HG03520 (cell line): ENCODE measurements at regions not wholly inside any gene's neighbourhood (a gene's known extent, or its start where the extent isn't known, plus 50 kb on each side); places are given as distances from the start of the nearest gene placed in this dataset.

Source experiments
- ATAC-seq: cut with Tn5 transposase; IDR thresholded peaks from one replicate; pipeline ENCODE4 v1.9.1; 2021; ENCODE audit warnings: mild to moderate bottlenecking, moderate library complexity; ENCODE audit not compliant: unreplicated experiment

GRCh38 chr2:234665304-234665703 lies 168.4 kb upstream of the ARL4C start:
- no peak for ATAC-seq

- no peak for ATAC-seq
Observed at GRCh38 chr2:234661849-234662248, 165.0 kb upstream of the ARL4C start.

DNA sequence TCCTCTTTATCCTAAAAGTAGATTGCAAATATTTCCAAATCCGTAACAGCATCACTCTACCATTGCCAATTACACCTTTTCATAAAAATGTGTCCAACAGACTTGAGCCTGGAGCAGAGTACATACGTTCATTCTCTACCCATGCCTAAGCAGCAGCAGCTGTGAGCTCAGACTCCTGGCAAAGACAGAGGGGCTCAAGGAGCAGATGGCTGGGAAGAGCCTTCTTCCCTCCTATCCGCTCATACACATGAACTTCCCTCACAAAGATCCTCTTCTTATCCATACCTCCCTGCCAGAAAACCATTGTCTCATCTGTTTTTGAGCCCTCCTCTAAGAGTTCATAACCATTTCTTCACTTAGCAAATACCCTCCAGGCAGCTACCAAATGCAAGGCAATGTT lies 164.3 kb upstream of the ARL4C start:
- ATAC-seq: no peak

DNA sequence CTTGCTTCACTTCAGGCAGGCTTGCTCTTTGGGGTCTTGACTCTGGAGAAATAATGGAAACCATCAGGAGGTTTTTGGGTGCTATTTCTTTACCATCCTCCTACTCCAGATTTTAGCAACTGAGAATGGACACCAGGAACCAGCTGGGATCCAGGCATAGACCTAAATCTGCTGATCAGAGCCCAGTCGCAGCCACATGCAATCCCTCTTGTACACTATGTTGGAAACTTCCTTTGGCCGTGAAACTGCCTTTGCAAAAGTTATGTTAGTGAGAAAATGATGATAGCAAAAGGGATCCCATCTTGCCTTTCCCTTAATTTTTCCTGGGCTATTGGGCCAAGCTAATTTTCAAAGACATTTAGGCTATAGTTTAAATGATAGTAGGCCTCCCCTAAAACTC lies 158.8 kb upstream of the ARL4C start:
- ATAC-seq: no peak

DNA sequence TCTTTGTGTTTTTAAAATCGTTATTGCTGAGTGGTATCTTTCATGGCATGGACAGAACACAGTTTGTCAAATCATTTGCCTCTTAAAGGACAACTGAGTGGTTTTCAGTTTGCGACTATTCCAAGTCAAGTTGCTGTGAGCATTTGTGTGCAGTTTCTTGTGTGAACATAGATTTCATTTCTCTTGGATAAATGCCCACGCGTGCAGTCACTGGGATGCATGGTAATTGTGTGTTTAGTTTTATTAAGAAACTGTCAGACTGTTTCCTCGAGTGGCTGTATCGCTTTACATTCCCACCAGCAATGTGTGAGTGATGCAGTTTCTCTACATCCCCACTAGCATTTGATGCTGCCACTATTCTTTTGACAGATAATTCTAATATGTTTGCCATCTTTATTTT lies 154.0 kb upstream of the ARL4C start:
- ATAC-seq: no peak

GRCh38 chr2:234649951-234650350 lies 153.1 kb upstream of the ARL4C start:
- no peak for ATAC-seq

DNA sequence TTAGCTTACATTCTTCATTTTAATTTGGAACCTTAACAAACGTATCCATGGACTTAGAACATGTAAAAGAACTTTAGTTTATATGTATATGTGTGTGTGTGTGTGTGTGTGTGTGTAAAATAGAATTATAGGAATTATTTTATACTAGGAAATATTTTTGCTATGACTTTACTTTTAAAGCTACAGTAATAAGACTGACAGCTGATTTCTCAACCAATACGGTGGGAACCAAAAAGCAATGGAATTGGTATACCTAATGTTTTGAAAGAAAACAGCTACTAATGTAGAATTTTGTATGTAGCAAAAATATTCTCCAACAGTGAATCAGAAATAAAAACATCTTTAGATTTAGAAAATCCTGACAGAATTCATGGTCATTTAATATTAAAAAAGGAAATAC lies 146.5 kb upstream of the ARL4C start:
- no peak for ATAC-seq

GRCh38 chr2:234641086-234641485 lies 144.2 kb upstream of the ARL4C start:
- no peak for ATAC-seq

- no peak for ATAC-seq
Observed at GRCh38 chr2:234640657-234641056, 143.8 kb upstream of the ARL4C start.

DNA sequence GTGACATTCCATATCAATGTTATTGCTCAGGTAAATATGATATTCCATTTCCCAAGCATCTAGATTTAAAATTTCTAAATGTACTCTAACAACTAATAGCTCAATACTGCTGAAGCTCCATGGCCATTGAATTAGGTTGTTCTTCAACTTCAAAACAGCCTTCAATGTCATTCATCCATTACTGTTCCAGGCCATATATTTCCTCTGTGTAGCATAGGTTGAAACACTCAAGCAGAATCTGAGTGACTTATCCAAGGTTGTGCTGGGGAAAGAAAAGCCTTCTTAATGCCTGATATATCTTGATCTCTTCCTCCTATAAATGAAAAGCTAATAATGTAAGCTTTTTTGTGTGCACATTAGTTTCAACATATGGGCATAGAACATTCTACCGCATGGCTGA lies 142.1 kb upstream of the ARL4C start:
- no peak for ATAC-seq

- ATAC-seq: no peak
Observed at GRCh38 chr2:234635284-234635683, 138.4 kb upstream of the ARL4C start.

- ATAC-seq: no peak
Observed at GRCh38 chr2:234633581-234634230, 136.8 kb upstream of the ARL4C start.

- ATAC-seq: no peak
Observed at GRCh38 chr2:234632527-234633391, 135.9 kb upstream of the ARL4C start.

DNA sequence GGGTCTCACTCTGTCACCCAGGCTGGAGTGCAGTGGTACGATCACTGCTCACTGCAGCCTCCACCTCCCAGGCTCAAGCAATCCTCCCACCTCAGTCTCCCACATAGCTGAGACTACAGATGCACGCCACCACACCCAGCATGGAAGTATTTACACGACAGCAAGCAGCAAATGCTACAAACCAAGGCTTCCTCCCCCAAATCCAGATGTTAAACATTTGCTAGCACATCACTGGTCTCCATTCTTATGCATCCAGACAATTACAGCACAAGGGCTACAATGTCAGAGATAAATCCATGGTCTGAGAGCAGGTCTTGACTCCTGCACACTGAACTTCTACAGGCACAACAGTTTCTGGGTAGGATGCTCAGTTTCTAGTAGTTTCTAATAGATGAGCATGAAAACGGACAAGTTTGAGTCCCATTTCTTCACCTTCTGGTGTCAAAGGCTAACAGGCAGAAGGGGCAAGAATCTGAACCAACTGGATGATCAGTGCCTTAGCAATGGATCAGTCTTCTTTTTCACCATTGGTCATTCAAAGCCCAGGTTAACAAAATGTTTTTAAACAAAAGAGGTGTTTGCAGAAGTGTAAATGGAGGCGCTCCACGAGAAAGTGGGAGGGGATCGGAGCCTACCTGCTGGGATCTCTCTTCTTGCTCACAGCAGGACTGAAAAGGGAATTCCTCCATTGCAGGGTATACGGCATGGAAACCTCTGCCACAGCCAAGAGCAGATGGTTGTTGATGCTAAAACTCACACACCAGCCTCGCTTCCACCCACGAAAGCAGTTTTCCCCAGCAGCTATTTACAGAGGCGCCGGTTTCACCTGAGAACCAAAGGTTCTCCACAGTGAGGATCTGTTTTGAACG lies 135.0 kb upstream of the ARL4C start:
- ATAC-seq: no peak

- ATAC-seq: no peak
Observed at GRCh38 chr2:234630801-234631261, 133.9 kb upstream of the ARL4C start.

DNA sequence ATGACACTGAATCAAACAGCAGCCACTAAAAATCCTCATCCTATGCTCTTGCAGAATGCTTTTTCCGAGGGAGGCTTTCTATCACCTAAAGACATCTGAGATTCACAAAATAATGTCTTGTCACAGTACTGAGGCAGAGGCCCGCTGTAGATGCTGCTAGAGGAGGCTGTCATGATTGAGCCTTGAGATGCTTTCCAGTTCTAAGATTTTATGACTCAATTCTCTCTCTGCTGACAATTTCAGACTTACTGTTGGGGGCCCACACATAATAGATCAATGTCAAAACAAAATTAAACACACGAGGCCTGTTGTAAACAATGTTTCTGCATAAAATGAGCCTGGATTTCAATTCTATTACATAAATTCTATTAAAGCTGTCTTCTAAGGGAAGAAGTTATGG lies 132.7 kb upstream of the ARL4C start:
- ATAC-seq: no peak

- ATAC-seq: no peak
Observed at GRCh38 chr2:234628953-234629352, 132.1 kb upstream of the ARL4C start.

DNA sequence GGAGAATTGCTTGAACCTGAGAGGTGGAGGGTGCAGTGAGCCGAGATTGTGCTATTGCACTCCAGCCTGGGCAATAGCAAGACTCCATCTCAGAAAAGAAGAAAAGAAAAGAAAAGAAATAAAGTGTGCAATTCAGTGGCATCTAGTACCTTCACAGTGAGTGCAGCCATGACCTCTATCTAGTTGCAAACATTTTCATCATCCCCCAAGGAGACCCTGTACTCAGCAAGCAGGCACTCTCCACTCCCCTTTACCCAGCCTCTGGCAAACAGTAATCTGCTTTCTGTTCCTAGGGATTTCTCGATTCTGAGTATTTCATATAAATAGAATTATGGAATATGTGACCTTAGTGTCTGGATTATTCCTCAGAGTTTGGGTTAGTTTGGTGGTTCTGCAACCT lies 130.4 kb upstream of the ARL4C start:
- ATAC-seq: no peak

DNA sequence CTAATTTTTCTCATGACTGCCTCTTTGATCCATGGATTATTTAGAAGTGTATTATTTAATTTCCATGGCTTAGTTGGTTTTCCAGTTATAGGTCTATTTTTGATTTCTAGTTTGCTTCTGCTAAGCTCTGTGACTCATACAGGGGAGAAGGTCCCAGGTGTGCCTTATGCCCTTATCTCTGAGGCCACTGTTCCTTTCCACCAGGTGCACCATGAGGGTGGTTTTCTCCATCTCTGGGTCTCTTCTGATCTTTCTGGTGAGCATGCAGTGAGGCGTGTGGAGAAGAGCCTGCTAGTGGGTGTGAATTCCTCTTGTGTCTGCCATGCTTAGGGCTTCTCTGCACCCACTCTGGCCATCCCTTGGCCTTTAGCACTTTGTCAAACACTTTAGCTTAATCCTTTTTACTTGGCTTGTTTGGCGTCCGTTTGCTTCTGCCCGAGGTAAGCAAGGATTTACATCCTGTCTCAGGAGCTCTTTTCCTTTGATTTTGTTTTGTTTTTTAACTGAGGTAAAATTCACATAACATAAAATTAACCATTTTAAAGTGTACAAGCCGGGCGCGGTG lies 129.8 kb upstream of the ARL4C start:
- ATAC-seq: no peak

DNA sequence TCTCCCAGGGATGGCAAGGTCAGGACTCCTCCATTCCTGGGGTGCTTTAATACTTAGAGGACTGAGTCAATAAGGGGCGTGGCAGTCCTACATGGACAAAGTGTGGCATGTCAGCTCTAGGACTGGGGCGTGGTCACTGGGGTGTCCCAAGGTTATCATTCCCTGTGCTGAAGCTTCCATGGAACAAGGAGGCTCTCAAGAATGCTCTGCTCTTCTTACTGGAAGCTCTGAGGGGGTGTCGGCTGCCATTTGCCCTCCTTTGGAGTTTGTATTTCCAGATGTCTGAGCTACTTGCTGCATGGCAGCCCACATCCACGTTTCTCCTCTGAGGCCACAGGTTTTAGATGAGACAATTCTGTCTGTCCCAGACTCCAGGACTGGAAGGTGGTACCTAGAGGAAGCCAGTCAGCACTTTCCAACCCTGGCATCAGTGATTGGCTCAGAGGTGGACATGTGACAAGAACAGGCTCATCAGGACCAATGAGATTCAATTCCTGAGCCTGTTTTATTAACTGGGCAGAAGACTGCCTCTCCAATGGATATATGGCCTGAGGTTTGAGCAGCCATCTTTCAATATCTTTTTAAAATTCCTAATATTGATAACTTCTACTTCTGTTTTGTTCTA lies 128.9 kb upstream of the ARL4C start:
- no peak for ATAC-seq

DNA sequence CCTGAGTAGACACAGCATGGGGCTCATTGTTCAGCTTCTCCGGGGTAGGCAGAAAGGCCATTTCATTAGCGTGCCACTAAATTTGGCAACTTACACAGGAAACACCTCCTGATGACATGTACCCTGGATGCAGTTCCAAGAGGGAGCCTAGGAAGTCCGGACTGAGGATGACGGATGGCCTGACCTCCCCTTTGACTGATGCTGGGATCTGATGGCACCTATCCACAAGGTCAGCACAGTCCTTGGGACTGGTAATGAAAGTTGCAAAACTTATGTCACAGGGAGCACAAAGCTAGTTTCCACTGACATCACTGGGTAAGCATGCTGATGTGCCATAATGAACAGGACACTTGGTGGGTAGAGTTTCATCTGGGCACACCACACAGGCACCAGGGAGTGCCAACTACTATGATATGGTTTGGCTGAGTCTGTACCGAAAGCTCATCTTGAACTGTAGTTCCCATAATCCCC lies 126.7 kb upstream of the ARL4C start:
- no peak for ATAC-seq
